ENCODE measurements at regions not wholly inside any gene's neighbourhood (a gene's known extent, or its start where the extent isn't known, plus 50 kb on each side); places are given as distances from the start of the nearest gene placed in this dataset.

DNA sequence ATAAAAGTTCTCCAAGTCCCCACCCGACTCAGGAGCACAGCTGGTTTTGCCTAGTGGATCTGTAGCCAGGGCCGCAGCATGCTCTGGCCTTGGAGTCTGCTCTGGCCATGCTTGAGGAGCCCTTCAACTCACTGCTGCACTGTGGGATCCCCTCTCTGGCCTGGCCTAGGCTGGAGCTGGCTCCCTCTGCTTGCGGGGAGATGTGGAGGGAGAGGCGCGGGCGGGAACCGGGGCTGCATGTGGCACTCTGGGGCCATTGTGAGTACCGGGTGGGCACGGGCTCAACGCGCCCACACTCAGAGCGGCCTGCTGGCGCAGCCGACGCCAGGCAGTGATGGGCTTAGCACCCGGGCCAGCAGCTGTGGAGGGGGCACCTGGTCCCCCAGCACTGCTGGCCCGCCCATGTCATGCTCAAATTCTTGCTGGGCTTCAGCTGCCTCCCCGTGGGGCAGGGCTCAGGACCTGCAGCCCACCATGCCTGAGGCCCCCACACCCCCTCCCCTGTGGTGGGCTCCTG, 57.0 kb upstream of the ATP12A start:
- TF ChIP-seq, protein P1, sequence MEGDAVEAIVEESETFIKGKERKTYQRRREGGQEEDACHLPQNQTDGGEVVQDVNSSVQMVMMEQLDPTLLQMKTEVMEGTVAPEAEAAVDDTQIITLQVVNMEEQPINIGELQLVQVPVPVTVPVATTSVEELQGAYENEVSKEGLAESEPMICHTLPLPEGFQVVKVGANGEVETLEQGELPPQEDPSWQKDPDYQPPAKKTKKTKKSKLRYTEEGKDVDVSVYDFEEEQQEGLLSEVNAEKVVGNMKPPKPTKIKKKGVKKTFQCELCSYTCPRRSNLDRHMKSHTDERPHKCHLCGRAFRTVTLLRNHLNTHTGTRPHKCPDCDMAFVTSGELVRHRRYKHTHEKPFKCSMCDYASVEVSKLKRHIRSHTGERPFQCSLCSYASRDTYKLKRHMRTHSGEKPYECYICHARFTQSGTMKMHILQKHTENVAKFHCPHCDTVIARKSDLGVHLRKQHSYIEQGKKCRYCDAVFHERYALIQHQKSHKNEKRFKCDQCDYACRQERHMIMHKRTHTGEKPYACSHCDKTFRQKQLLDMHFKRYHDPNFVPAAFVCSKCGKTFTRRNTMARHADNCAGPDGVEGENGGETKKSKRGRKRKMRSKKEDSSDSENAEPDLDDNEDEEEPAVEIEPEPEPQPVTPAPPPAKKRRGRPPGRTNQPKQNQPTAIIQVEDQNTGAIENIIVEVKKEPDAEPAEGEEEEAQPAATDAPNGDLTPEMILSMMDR (conservative IDR thresholded peaks at IDR 0.05) = no peak
- TF ChIP-seq ZFX (IDR thresholded peaks at IDR 0.05) = no peak
